HAP-1 (cell line): ENCODE measurements at regions not wholly inside any gene's neighbourhood (a gene's known extent, or its start where the extent isn't known, plus 50 kb on each side); places are given as distances from the start of the nearest gene placed in this dataset.

Experiments
- DNase-seq, 2 experiments: peaks; one replicate each; pipeline ENCODE4 v3.0.0-alpha.2; 2016 to 2020; ENCODE audit warnings: low spot score in 2 of 2
- H3K27me3 ChIP-seq: fragments of 250-450 bp; sonication (Bioruptor Pico); 2 replicates; pipeline ENCODE4 v1.5.1; 2020; ENCODE audit warnings: low read depth, mild to moderate bottlenecking, moderate library complexity
- H3K36me3 ChIP-seq: fragments of 250-450 bp; sonication (Bioruptor Pico); replicated peaks from 2 replicates; pipeline ENCODE4 v1.5.1; 2020; ENCODE audit warnings: mild to moderate bottlenecking
- H3K4me1 ChIP-seq: fragments of 250-450 bp; sonication (Bioruptor Pico); 2 replicates; pipeline ENCODE4 v1.5.1; 2020; ENCODE audit warnings: mild to moderate bottlenecking
- H3K4me3 ChIP-seq: fragments of 250-450 bp; sonication (Bioruptor Pico); 2 replicates; pipeline ENCODE4 v1.5.1; 2020; ENCODE audit warnings: mild to moderate bottlenecking, moderate library complexity
- H3K9me3 ChIP-seq: fragments of 250-450 bp; sonication (Bioruptor Pico); 2 replicates; pipeline ENCODE4 v1.5.1; 2020; ENCODE audit warnings: mild to moderate bottlenecking, moderate library complexity
- in situ Hi-C: fragments of 300-500 bp; cut with MboI; formaldehyde crosslinking; loops from 3 replicates; pipeline ENCODE4 v1.14.3; 2020; ENCODE audit warnings: low sequenced_read_pairs, inconsistent platforms, mixed read lengths

DNA sequence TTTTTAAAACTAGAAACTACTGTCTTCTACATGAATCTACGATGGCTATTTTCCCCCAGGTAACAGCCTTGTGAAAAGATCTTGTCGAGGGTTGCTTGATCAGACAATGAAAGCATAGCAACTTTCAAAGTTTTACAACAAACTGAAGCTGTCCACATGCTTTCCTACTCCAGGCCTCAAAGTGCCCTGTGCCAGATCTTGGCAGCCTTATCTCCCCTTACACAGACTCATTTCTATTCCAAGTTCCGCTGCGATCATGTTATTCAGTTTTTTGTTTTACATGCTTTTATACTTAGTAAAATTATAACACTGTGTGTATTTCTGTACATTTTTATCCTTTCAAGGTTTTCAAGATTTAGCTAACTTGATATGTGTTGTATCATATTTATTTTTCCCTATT, 661.7 kb upstream of the SORCS1 start:
- in situ Hi-C loops, result no loop called here
- Histone ChIP-seq H3K9me3 (no peaks in the 10 kb centered on the region), H3K36me3 (no peaks in the 10 kb centered on the region), H3K27me3 (no peaks in the 10 kb centered on the region), H3K4me3 (no peak overlapping the region), H3K4me1 (no peaks in the 10 kb centered on the region; the same call in 1 of the 2 replicates)
- no peak for DNase-seq

- Histone ChIP-seq H3K36me3 (no peaks in the 10 kb centered on the region), H3K9me3 (no peaks in the 10 kb centered on the region), H3K27me3 (no peaks in the 10 kb centered on the region), H3K4me1 (peaks cover 6% of the 10 kb centered on the region), H3K4me3 (no peak overlapping the region)
- in situ Hi-C loops, result loop anchor here (25.0 kb wide), 1 partner anchor 403 kb away; no protein-coding TSS in a partner anchor
- DNase-seq, result peak; percentile 76 to 80
Measured at GRCh38 chr10:107814865-107815487, 650.5 kb upstream of the SORCS1 start.

DNA sequence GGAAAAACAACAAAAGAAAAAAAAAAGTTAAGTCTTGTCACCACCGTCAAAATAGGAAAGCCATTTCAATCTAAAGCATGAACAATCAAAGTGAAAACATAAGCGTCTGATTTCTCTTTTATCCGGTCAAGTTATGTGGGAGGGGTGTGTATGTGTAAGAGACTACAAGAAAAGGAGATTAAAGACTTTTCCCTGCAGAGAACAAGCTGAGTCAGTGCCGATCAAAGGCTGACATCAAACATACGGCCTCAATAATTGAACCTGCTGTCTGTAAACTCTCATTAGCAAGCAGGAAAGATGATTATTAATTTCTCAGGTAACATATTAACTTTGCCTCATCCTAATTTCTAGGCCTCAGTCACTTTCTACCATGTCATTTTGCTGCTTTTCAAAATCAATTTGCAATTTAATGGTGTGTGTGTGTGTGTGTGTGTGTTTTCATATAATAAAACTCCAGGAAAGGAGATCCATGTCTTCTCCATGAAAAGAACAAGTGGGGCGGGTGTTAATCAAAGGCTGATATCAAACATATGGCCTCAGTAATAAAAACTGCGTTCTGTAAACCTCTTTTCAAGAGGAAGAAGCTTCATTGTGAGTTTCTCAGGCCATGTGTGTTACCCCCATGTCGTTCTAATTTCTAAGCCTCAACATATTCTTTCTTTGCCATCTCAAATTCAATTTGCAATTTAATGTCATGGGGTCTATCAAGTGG, 649.1 kb upstream of the SORCS1 start:
- Histone ChIP-seq H3K9me3 (no peaks in the 10 kb centered on the region), H3K36me3 (no peaks in the 10 kb centered on the region), H3K27me3 (no peaks in the 10 kb centered on the region), H3K4me1 (peaks cover 6% of the 10 kb centered on the region), H3K4me3 (no peak overlapping the region)
- DNase-seq, result peak in 1 of 2 experiments; percentile 29
- in situ Hi-C loops, result loop anchor here (25.0 kb wide), 1 partner anchor 401 kb away; no protein-coding TSS in a partner anchor

GRCh38 chr10:107809889-107810288, 645.4 kb upstream of the SORCS1 start:
- Histone ChIP-seq H3K4me1 (peaks cover 6% of the 10 kb centered on the region), H3K4me3 (no peak overlapping the region), H3K9me3 (no peaks in the 10 kb centered on the region), H3K27me3 (no peaks in the 10 kb centered on the region), H3K36me3 (no peaks in the 10 kb centered on the region)
- in situ Hi-C loops, result loop anchor here (25.0 kb wide), 1 partner anchor 398 kb away; no protein-coding TSS in a partner anchor
- DNase-seq, result no peak

DNA sequence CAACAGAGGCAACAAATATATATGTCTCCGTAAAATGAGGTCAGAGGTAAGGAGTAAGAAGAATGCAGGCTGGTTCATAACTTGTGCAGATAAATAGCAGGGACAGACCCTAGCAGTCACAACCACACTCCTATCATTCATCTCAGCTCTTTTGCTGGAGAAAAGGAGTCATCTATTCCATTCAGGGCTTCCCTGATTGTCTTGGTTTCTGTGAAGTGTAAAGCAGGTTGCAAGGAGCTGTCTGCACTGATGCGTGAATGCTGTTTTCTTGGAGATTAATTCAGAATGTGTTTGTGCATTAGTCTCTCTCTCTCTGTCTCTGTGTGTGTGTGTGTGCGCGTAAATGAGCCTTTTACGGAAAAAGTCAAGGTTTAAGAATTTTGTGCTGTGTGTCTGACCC, 643.3 kb upstream of the SORCS1 start:
- Histone ChIP-seq H3K4me3 (no peak overlapping the region), H3K4me1 (no peaks in the 10 kb centered on the region; the same call in 1 of the 2 replicates), H3K36me3 (no peaks in the 10 kb centered on the region), H3K9me3 (no peaks in the 10 kb centered on the region), H3K27me3 (no peaks in the 10 kb centered on the region)
- DNase-seq, result no peak
- in situ Hi-C loops, result loop anchor here (25.0 kb wide), 1 partner anchor 396 kb away; no protein-coding TSS in a partner anchor

DNA sequence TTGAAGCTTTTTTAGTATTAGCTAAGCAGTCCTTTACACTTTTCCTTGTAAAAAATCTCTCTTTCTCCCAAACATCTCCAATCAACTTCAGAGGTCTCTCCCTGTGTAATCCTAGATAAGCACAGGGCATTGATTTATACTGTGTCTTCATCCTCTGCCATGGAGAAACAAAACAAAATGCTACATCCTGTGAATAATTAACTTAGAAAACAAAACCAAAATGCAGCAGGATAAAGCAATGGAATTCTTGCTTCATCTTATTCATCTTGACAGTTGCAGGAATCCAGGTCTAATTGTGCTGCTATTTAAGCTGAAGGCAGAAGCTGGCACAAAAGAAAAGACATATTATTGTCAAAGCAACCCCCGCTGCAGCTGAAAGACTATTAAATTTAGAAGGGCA, 641.5 kb upstream of the SORCS1 start:
- Histone ChIP-seq H3K4me1 (no peaks in the 10 kb centered on the region; the same call in 1 of the 2 replicates), H3K9me3 (no peaks in the 10 kb centered on the region), H3K36me3 (no peaks in the 10 kb centered on the region), H3K27me3 (no peaks in the 10 kb centered on the region), H3K4me3 (no peak overlapping the region)
- in situ Hi-C loops, result loop anchor here (25.0 kb wide), 1 partner anchor 394 kb away; no protein-coding TSS in a partner anchor
- no peak for DNase-seq

DNA sequence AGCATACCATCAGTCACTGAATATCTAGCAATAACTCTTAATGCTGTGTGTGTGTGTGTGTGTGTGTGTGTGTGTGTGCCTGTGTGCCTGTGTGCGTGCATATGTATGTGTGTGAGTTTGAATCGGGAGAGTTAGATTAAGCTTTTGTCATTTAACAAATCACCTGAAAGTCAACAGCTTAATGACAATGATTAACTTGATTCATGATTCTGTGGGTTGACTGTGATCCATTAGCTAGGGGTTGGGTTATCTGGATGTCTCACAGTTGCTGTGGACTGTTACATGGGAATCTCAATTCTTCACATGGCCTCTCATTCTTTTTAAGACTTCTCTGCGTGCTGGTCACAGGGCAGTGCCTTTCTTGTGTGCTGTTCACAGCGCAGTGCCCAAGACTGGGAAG, 639.0 kb upstream of the SORCS1 start:
- no peaks in the 10 kb centered on the region for H3K9me3 ChIP-seq
- in situ Hi-C loops, result loop anchor here (25.0 kb wide), 1 partner anchor 391 kb away; no protein-coding TSS in a partner anchor
- no peaks in the 10 kb centered on the region for H3K36me3 ChIP-seq
- H3K4me1 ChIP-seq, result no peaks in the 10 kb centered on the region; the same call in 1 of the 2 replicates
- H3K27me3 ChIP-seq, result no peaks in the 10 kb centered on the region
- H3K4me3 ChIP-seq, result no peak overlapping the region
- no peak for DNase-seq

DNA sequence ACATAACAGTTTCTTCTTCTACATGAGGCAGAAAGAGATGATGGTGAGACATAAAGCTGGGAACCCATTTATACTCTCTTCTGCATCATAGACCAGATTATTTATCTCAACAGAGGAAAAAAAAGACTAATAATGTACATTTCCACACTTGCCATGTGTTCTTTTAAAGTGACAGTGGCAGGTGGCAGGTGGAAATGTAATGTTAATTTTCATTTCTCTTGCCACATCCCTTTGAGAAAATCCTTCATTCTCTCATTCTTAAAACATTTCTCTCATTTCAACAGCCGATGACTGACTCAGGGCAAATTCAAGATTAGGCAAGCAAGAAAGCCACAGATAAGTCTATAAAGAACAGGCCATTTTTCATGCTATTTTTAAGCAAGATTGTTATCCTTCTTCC, 635.6 kb upstream of the SORCS1 start:
- no peak for DNase-seq
- in situ Hi-C loops, result loop anchor here (25.0 kb wide), 1 partner anchor 388 kb away; no protein-coding TSS in a partner anchor
- no peaks in the 10 kb centered on the region for H3K27me3 ChIP-seq
- no peaks in the 10 kb centered on the region for H3K36me3 ChIP-seq
- H3K9me3 ChIP-seq, result no peaks in the 10 kb centered on the region
- H3K4me3 ChIP-seq, result no peak overlapping the region
- no peaks in the 10 kb centered on the region; the same call in 1 of the 2 replicates for H3K4me1 ChIP-seq

DNA sequence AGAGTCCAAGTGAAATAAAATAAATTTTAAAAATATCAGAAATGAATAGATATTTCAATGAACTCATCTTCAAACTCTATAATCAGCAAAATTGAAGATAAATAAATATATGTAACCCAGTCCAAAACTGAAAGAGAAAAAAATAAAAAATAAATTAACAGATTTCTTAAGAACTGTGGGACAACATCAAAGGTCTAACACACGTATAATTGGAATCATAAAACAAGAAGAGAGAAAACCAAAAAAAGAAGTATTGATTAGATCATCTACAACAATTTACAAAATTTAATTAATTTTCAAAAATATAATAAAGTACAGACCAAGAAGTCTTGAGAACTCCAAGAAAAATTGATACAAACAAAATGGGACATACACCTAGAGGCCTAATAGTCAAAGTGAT, 625.8 kb upstream of the SORCS1 start:
- Histone ChIP-seq H3K36me3 (no peaks in the 10 kb centered on the region), H3K4me1 (no peaks in the 10 kb centered on the region), H3K9me3 (0 out of 2 replicates have a peak, but pooled peaks cover 2% of the 10 kb centered on the region), H3K27me3 (no peaks in the 10 kb centered on the region), H3K4me3 (no peak overlapping the region)
- no peak for DNase-seq
- in situ Hi-C loops, result no loop called here

GRCh38 chr10:107771066-107771465, 606.6 kb upstream of the SORCS1 start:
- H3K36me3 ChIP-seq, result no peaks in the 10 kb centered on the region
- no peaks in the 10 kb centered on the region for H3K27me3 ChIP-seq
- H3K4me1 ChIP-seq, result no peaks in the 10 kb centered on the region
- DNase-seq, result no peak
- H3K9me3 ChIP-seq, result no peaks in the 10 kb centered on the region; the same call in 1 of the 2 replicates
- in situ Hi-C loops, result no loop called here
- H3K4me3 ChIP-seq, result no peak overlapping the region

DNA sequence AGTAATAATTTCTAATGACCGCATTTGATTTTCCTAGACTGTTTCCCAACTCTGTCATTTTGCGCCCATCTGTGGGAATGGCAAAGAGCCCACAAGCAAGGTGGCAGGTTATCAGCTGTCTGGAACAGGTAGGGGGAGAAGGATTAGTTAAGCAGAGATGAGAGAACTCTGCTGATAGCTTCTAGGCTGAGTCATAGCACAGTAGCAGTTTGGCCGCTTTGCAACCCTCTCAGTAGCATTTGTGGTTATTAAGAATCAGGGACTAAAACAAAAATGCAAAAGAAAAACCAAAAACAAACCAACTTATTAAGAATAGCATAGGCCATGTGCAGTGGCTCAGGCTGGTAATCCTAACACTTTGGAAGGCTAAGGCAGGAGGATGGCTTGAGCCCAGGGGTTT, 602.7 kb upstream of the SORCS1 start:
- H3K36me3 ChIP-seq, result no peaks in the 10 kb centered on the region
- H3K4me3 ChIP-seq, result no peak overlapping the region
- DNase-seq, result no peak
- H3K9me3 ChIP-seq, result no peaks in the 10 kb centered on the region
- in situ Hi-C loops, result no loop called here
- H3K4me1 ChIP-seq, result no peaks in the 10 kb centered on the region
- H3K27me3 ChIP-seq, result no peaks in the 10 kb centered on the region

DNA sequence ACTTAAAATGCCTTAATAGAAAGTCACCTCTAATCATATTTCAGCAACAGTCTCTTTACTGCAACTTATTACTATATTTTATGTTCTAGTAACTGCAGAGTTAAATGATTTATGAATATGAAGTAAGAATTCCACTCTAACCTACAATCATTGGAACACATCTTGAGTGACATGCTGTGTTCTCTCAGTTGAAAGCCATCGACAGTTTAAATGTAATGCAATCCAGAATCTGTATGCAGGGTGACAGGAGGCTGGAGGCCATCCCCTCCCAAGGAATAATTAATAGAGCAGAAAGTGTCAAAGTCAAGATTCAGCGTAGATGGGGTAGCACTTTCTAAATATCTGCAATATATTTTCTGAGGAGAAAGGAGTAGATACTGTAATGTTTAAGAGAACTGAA, 590.3 kb upstream of the SORCS1 start:
- in situ Hi-C loops, result no loop called here
- Histone ChIP-seq H3K4me3 (no peak overlapping the region), H3K27me3 (no peaks in the 10 kb centered on the region), H3K4me1 (no peaks in the 10 kb centered on the region), H3K36me3 (no peaks in the 10 kb centered on the region), H3K9me3 (no peaks in the 10 kb centered on the region)
- DNase-seq, result no peak

DNA sequence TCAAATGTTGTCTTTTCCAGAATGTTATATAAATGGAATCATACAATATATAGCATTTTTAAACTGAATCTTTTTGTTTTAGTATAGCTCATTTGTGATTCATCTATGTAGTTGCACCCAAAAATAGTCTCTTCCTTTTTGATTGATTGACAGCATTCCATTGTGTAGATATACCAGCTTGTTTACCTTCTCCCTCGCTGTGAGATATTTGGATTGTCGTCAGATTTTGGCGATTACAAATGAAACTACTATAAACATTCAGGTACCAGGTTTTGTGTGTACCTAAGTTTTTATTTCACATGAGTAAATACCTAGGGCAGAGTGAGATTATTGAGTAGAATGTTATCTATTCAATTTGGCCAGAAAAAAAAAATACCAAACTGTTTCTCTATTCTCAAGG, 584.7 kb upstream of the SORCS1 start:
- Histone ChIP-seq H3K4me1 (no peaks in the 10 kb centered on the region), H3K27me3 (no peaks in the 10 kb centered on the region), H3K36me3 (no peaks in the 10 kb centered on the region), H3K9me3 (no peaks in the 10 kb centered on the region), H3K4me3 (no peak overlapping the region)
- DNase-seq, result no peak
- in situ Hi-C loops, result no loop called here

DNA sequence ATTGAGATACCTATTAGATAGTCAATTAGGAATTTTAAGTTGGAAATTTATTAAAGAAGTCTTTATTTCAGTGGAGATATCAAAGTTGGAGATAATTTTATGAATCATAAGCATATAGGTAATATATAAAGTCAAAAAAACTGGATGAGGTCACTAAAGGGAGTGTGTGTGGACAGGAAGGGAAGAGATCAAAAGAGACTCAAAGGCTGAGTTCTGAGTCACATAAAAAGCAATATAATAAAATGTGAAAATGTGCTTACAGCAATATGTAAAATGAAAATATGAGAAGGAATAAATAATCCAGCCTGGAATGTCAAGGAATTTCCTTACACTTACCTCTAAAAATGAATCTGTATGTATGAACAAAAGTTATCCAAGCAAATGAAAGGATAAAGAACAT, 583.3 kb upstream of the SORCS1 start:
- no peaks in the 10 kb centered on the region for H3K27me3 ChIP-seq
- no peak for DNase-seq
- no peaks in the 10 kb centered on the region for H3K36me3 ChIP-seq
- no peaks in the 10 kb centered on the region for H3K4me1 ChIP-seq
- no peaks in the 10 kb centered on the region for H3K9me3 ChIP-seq
- in situ Hi-C loops, result no loop called here
- no peak overlapping the region for H3K4me3 ChIP-seq
